Brain microvascular endothelial cell (primary cell): ENCODE measurements at regions not wholly inside any gene's neighbourhood (a gene's known extent, or its start where the extent isn't known, plus 50 kb on each side); places are given as distances from the start of the nearest gene placed in this dataset.

Source experiments
- DNase-seq: peaks from one replicate; pipeline ENCODE4 v3.0.0-alpha.2; 2020
- H3K27ac ChIP-seq: fragments of 250-450 bp; sonication (Bioruptor Pico); 2 replicates; pipeline ENCODE4 v1.5.1; 2020; ENCODE audit warnings: mild to moderate bottlenecking, moderate library complexity
- H3K27me3 ChIP-seq: fragments of 250-450 bp; sonication (Bioruptor Pico); replicated peaks from 2 replicates; pipeline ENCODE4 v1.5.1; 2020; ENCODE audit warnings: mild to moderate bottlenecking
- H3K36me3 ChIP-seq: fragments of 250-450 bp; sonication (Bioruptor Pico); replicated peaks from 2 replicates; pipeline ENCODE4 v1.5.1; 2020; ENCODE audit warnings: mild to moderate bottlenecking
- H3K4me3 ChIP-seq: 2 replicates; pipeline ENCODE4 v1.5.1; 2011; ENCODE audit warnings: low read depth, mild to moderate bottlenecking, control low read depth, low read length, moderate library complexity
- in situ Hi-C: cut with HindIII; loops from 2 replicates; pipeline ENCODE4 v1.10.0; 2017; ENCODE audit warnings: low sequenced_read_pairs, low pct_ligation_motif_present
- TF ChIP-seq, protein P1 (sequence below): IDR thresholded peaks from 2 replicates; pipeline ENCODE4 v1.5.1; 2011; ENCODE audit warnings: low read depth, mild to moderate bottlenecking, moderate library complexity, low read length, control low read depth, inconsistent platforms; ENCODE audit errors: missing control alignments

DNA sequence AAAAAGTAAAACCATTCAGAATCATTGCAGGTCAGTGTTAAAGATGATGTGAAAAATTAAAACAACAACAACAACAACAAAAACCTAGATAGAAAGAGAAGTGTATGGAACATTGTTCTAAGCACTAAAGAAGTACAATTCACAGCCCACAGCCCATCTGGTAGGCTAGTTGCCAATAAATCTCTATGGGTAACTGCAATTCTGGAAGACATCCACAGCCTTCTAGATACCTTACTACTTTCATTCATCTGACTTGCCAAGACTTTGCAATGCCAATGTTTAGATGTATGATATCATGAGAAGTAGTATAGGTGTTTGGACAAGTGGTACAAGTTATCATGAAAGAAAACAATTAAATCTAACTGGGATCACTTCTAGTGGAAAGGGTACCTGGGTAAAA, 198.6 kb downstream of the VGLL3 start:
- DNase-seq = no peak
- TF ChIP-seq, protein P1, sequence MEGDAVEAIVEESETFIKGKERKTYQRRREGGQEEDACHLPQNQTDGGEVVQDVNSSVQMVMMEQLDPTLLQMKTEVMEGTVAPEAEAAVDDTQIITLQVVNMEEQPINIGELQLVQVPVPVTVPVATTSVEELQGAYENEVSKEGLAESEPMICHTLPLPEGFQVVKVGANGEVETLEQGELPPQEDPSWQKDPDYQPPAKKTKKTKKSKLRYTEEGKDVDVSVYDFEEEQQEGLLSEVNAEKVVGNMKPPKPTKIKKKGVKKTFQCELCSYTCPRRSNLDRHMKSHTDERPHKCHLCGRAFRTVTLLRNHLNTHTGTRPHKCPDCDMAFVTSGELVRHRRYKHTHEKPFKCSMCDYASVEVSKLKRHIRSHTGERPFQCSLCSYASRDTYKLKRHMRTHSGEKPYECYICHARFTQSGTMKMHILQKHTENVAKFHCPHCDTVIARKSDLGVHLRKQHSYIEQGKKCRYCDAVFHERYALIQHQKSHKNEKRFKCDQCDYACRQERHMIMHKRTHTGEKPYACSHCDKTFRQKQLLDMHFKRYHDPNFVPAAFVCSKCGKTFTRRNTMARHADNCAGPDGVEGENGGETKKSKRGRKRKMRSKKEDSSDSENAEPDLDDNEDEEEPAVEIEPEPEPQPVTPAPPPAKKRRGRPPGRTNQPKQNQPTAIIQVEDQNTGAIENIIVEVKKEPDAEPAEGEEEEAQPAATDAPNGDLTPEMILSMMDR = no peak
- no peak overlapping the region for H3K4me3 ChIP-seq
- in situ Hi-C loops = loop anchor here (25.0 kb wide), 2 partner anchors 170 to 295 kb away; no protein-coding TSS in a partner anchor
- H3K27me3 ChIP-seq = no peaks in the 10 kb centered on the region
- H3K27ac ChIP-seq = no peak overlapping the region
- H3K36me3 ChIP-seq = no peaks in the 10 kb centered on the region

DNA sequence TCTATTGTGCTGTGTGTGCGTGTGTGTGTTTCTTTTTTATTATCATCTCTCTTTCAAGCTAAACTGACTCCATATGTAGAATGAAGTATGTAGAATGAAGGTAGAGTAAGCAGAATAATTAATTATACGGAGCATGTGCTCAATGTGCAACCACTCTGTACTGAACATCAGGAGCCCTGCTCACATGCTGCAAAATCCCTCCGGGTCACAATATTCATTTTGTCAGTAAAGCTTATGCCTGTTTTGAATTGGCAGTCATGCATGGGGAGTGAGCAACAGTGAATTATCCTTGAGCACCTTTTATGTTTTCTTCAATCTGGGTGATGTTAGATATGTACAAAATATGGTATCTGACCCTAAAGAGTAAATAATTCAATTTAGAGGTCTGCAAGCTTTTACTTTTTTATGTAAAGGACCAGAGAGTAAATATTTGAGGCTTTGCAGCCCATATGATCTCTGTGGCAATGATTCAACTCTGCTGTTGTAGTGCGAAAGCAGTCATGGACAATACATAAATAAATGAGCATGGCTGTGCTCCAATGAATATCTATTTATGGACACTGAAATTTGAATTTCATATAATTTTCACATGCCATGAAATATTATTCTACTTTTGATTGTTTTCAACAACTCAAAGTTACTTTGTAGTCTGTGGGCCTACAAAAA, 199.9 kb downstream of the VGLL3 start:
- Histone ChIP-seq H3K27me3 (no peaks in the 10 kb centered on the region), H3K4me3 (no peak overlapping the region), H3K36me3 (no peaks in the 10 kb centered on the region), H3K27ac (no peak overlapping the region)
- in situ Hi-C loops = loop anchor here (25.0 kb wide), 2 partner anchors 171 to 296 kb away; no protein-coding TSS in a partner anchor
- TF ChIP-seq, protein P1 = no peak
- DNase-seq = no peak

DNA sequence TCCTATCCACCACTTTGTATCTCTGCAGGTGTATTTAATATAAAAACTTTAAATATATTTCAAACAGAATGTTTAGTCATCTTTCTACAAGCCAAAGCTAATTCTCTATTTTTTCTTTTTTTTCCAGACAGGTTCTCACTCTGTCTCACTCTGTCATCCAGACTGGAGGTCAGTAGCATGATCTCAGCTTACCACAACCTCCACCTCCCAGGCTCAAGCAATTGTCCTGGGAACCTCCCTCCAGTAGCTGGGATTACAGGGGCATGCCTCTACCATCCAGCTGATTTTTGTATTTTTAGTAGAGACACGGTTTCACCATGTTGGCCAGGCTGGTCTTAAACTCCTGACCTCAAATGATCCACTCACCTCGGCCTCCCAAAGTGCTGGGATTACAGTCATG, 202.6 kb downstream of the VGLL3 start:
- no peaks in the 10 kb centered on the region for H3K27me3 ChIP-seq
- no peak overlapping the region for H3K27ac ChIP-seq
- in situ Hi-C loops = loop anchor here (25.0 kb wide), 2 partner anchors 174 to 299 kb away; no protein-coding TSS in a partner anchor
- peak; percentile 39 for DNase-seq
- no peaks in the 10 kb centered on the region for H3K36me3 ChIP-seq
- TF ChIP-seq, protein P1 = no peak
- H3K4me3 ChIP-seq = no peak overlapping the region

DNA sequence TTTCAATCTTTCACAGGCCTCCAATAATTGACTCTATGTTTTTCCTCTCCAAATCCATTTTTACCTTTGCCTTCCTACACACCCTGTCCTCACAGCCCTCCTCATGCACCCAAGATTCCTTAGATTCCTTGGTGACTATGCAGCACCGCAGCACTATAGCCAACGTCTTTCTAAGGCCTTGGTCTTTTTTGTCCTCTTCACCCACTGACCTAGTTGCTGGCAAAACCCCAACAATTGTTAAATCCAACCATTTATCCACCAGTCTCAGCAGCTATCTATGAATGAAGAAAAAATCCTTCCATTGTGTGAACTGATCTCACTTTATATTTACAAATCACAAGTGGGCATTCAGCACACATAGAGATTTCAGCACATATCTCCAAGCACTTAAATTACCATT, 203.9 kb downstream of the VGLL3 start:
- H3K4me3 ChIP-seq = no peak overlapping the region
- H3K27ac ChIP-seq = peak overlapping the region; percentile 53
- H3K27me3 ChIP-seq = no peaks in the 10 kb centered on the region
- TF ChIP-seq, protein P1 = no peak
- in situ Hi-C loops = loop anchor here (25.0 kb wide), 2 partner anchors 175 to 300 kb away; no protein-coding TSS in a partner anchor
- DNase-seq = peak; percentile 72
- no peaks in the 10 kb centered on the region for H3K36me3 ChIP-seq

DNA sequence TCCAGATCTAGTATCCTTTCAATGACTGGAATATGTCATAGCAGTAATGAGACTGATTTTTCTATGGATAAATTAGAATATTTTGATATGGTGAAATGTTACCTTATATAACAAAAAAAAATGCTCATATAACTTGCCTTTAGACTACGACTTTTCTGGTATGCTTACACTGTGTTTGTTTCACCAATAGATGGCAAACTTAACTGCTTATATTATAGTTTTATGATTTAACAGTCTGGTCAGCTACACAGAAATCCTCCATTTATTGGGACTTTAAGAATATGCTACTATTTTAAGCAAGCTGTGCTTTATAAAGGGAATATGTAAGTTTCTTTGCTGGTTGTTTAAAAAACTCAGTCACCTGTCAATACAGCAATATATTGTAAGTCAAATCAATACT, 205.6 kb downstream of the VGLL3 start:
- Histone ChIP-seq H3K27ac (no peak overlapping the region), H3K36me3 (no peaks in the 10 kb centered on the region), H3K4me3 (no peak overlapping the region), H3K27me3 (no peaks in the 10 kb centered on the region)
- TF ChIP-seq, protein P1 = peak; percentile 41
- DNase-seq = no peak
- in situ Hi-C loops = loop anchor here (25.0 kb wide), 2 partner anchors 177 to 302 kb away; no protein-coding TSS in a partner anchor
